HL-60 (cell line): ENCODE measurements at regions not wholly inside any gene's neighbourhood (a gene's known extent, or its start where the extent isn't known, plus 50 kb on each side); places are given as distances from the start of the nearest gene placed in this dataset.

ENCODE experiments used
- DNase-seq, 2 experiments: peaks; one replicate each; pipeline ENCODE4 v3.0.0-alpha.2; 2010 to 2020; ENCODE audit warnings: low read depth in 1 of 2, low spot score in 1 of 2
- H3K27ac ChIP-seq: fragments of 250-450 bp; sonication (Bioruptor Pico); replicated peaks from 2 replicates; pipeline ENCODE4 v1.5.1; 2020; ENCODE audit warnings: mild to moderate bottlenecking, moderate library complexity
- H3K27me3 ChIP-seq: fragments of 250-450 bp; sonication (Bioruptor Pico); 2 replicates; pipeline ENCODE4 v1.5.1; 2021; ENCODE audit warnings: mild to moderate bottlenecking, moderate library complexity; ENCODE audit not compliant: insufficient read depth, poor library complexity, severe bottlenecking
- H3K4me3 ChIP-seq: replicated peaks from 2 replicates; pipeline ENCODE4 v1.5.1; 2011; ENCODE audit warnings: mild to moderate bottlenecking, control low read depth, low read length; ENCODE audit not compliant: insufficient read depth
- GABPA ChIP-seq: IDR thresholded peaks from 2 replicates; pipeline ENCODE4 v1.6.1; 2012; ENCODE audit warnings: low read depth
- POLR2AphosphoS5 ChIP-seq: IDR thresholded peaks from 2 replicates; pipeline ENCODE4 v1.6.1; 2012; ENCODE audit warnings: low read depth
- SPI1 ChIP-seq: IDR thresholded peaks from 2 replicates; pipeline ENCODE4 v1.6.1; 2012; ENCODE audit warnings: low read depth, mild to moderate bottlenecking, borderline replicate concordance
- TF ChIP-seq, protein P1 (sequence below): IDR thresholded peaks from one replicate; pipeline ENCODE4 v1.5.1; 2011; ENCODE audit warnings: low read length, control low read depth, inconsistent platforms; ENCODE audit not compliant: insufficient read depth
- TF ChIP-seq, protein P2 (sequence below): IDR thresholded peaks from 2 replicates; pipeline ENCODE4 v1.6.1; 2012; ENCODE audit warnings: low read depth; ENCODE audit not compliant: insufficient replicate concordance

DNA sequence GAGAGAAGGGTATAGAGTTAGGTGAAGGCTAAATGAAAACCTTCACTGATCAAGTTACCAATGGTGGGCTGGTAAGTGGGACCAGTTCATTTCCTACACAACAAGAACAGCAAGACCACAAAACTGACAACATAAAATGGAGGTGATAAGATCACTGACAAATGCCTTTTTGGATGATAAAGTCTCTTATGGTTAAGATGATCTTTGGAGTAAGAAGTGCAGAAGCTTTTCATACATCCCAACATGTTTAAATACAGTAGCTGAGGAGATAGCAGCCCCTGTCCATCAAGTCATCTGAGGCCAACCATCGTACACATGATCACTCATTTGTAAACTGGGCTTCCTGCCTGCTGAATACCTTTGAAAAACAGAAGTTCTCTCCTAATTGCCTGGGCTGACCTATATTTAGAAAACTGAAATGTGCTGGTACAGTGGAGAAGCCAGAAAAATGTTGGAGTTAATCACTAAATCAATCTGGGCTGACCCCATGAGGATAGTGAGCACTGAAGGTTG, 259.0 kb upstream of the ZFHX3 start:
- Histone ChIP-seq H3K27me3 (no peaks in the 10 kb centered on the region), H3K4me3 (no peak overlapping the region)
- TF ChIP-seq GABPA (no peak), SPI1 (no peak), POLR2AphosphoS5 (no peak)
- TF ChIP-seq, protein P1, sequence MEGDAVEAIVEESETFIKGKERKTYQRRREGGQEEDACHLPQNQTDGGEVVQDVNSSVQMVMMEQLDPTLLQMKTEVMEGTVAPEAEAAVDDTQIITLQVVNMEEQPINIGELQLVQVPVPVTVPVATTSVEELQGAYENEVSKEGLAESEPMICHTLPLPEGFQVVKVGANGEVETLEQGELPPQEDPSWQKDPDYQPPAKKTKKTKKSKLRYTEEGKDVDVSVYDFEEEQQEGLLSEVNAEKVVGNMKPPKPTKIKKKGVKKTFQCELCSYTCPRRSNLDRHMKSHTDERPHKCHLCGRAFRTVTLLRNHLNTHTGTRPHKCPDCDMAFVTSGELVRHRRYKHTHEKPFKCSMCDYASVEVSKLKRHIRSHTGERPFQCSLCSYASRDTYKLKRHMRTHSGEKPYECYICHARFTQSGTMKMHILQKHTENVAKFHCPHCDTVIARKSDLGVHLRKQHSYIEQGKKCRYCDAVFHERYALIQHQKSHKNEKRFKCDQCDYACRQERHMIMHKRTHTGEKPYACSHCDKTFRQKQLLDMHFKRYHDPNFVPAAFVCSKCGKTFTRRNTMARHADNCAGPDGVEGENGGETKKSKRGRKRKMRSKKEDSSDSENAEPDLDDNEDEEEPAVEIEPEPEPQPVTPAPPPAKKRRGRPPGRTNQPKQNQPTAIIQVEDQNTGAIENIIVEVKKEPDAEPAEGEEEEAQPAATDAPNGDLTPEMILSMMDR: no peak
- TF ChIP-seq, protein P2, sequence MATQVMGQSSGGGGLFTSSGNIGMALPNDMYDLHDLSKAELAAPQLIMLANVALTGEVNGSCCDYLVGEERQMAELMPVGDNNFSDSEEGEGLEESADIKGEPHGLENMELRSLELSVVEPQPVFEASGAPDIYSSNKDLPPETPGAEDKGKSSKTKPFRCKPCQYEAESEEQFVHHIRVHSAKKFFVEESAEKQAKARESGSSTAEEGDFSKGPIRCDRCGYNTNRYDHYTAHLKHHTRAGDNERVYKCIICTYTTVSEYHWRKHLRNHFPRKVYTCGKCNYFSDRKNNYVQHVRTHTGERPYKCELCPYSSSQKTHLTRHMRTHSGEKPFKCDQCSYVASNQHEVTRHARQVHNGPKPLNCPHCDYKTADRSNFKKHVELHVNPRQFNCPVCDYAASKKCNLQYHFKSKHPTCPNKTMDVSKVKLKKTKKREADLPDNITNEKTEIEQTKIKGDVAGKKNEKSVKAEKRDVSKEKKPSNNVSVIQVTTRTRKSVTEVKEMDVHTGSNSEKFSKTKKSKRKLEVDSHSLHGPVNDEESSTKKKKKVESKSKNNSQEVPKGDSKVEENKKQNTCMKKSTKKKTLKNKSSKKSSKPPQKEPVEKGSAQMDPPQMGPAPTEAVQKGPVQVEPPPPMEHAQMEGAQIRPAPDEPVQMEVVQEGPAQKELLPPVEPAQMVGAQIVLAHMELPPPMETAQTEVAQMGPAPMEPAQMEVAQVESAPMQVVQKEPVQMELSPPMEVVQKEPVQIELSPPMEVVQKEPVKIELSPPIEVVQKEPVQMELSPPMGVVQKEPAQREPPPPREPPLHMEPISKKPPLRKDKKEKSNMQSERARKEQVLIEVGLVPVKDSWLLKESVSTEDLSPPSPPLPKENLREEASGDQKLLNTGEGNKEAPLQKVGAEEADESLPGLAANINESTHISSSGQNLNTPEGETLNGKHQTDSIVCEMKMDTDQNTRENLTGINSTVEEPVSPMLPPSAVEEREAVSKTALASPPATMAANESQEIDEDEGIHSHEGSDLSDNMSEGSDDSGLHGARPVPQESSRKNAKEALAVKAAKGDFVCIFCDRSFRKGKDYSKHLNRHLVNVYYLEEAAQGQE: no peak

DNA sequence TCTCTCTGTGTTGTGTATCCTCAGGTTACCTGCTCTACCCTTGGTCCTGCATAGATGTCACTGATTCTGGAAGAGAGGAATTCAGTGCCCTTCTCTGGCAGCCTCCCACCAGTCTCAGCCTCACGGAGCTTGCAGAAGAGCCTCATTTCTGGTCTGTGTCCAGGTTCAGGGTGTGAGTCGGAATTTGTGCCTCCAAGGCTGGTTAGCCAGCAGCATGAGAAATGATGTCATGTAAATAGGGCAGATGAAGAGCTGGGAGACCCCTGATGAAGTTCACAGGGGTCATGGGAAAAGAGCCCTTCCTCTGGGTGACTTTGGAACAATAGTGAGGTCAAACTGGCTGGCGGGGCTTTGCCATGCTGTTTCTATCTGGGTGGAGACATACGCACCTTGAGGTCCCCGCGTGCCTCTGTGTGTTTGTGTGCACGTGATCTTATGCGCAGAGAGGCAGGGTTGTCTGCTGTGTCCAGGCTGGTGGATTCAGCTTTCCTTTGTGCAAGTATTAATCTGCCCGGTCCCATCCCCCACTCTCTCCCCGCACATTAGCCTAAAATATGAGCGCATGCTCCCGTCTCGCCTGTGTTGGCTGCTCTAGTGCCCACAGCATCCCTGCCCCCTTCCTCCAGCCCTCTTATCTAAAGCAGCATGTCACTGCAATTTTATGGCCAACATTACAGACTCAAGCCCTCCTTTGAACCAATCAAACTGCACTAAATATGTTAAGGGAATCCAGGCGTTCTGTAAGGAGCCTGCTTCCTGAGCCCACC, 256.3 kb upstream of the ZFHX3 start:
- TF ChIP-seq, protein P1: no peak
- TF ChIP-seq POLR2AphosphoS5 (no peak), GABPA (no peak), SPI1 (no peak)
- TF ChIP-seq, protein P2: no peak
- no peak overlapping the region for H3K27ac ChIP-seq
- no peaks in the 10 kb centered on the region for H3K27me3 ChIP-seq
- no peak overlapping the region for H3K4me3 ChIP-seq
- no peak for DNase-seq

More for the DNA sequence above, 259.0 kb upstream of the ZFHX3 start:
- no peak overlapping the region for H3K27ac ChIP-seq
- no peak for DNase-seq

DNA sequence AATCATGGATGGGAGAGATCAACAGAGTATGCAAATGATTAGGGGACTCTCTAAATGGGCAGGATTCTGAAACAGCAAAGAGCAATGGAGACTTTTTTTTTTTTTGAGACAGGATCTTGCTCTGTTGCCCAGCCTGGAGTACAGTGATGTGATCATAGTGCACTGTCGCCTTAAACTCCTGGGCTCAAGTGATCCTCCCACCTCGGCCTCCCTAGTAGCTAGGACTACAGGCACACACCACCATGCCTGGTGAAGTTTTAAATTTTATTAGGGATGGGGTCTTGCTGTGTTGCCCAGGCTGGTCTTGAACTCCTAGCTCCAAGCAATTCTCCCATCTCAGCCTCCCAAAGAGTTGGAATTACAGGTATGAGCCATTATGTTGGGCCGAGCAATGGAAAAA, 255.0 kb upstream of the ZFHX3 start:
- Histone ChIP-seq H3K27ac (no peak overlapping the region), H3K27me3 (no peaks in the 10 kb centered on the region), H3K4me3 (no peak overlapping the region)
- TF ChIP-seq POLR2AphosphoS5: no peak
- TF ChIP-seq, protein P2: no peak
- TF ChIP-seq, protein P1: no peak
- no peak for TF ChIP-seq GABPA
- no peak for TF ChIP-seq SPI1
- DNase-seq: no peak
